A549 (cell line): ENCODE measurements at regions not wholly inside any gene's neighbourhood (a gene's known extent, or its start where the extent isn't known, plus 50 kb on each side); places are given as distances from the start of the nearest gene placed in this dataset.

Source experiments
- CTCF ChIP-seq: fragments of >200 bp; sonication (Bioruptor Twin); formaldehyde crosslinking; IDR thresholded peaks from 3 replicates; pipeline ENCODE4 v1.5.1; 2016
- EP300 ChIP-seq, 2 experiments: fragments of >200 bp; sonication (Bioruptor Twin); formaldehyde crosslinking; IDR thresholded peaks; 2 replicates in 1 of 2; 3 replicates in 1 of 2; pipeline ENCODE4 v1.6.1; 2016 to 2017
- JUN ChIP-seq, 2 experiments: fragments of >200 bp; sonication (Bioruptor Twin); formaldehyde crosslinking; IDR thresholded peaks; 2 replicates in 1 of 2; 3 replicates in 1 of 2; pipeline ENCODE4 v1.6.1; 2016 to 2017

GRCh38 chr3:118530350-118530922, 504.2 kb downstream of the IGSF11 start:
- TF ChIP-seq CTCF = no peak
- no peak for TF ChIP-seq EP300 (IDR thresholded peaks at IDR 0.05)
- no peak for TF ChIP-seq JUN (IDR thresholded peaks at IDR 0.05)
